Suprapubic skin (tissue), 4 donors: ENCODE measurements at regions not wholly inside any gene's neighbourhood (a gene's known extent, or its start where the extent isn't known, plus 50 kb on each side); places are given as distances from the start of the nearest gene placed in this dataset.
A peak's percentile ranks its signal among the peaks of the same experiment; 100 is the strongest.

Source experiments
- DNase-seq, 2 donors: peaks; one replicate each; pipeline ENCODE4 v3.0.0-alpha.2; 2019; ENCODE audit warnings: low spot score in 2 of 2
- H3K27ac ChIP-seq: fragments of 200-600 bp; sonication (generic); one replicate; pipeline ENCODE4 v1.5.1; 2019
- H3K27me3 ChIP-seq: fragments of 200-600 bp; sonication (generic); one replicate; pipeline ENCODE4 v1.5.1; 2019
- H3K36me3 ChIP-seq: fragments of 200-600 bp; sonication (generic); one replicate; pipeline ENCODE4 v1.5.1; 2019
- H3K4me1 ChIP-seq: fragments of 200-600 bp; sonication (generic); one replicate; pipeline ENCODE4 v1.5.1; 2019
- H3K4me3 ChIP-seq: fragments of 200-600 bp; sonication (generic); one replicate; pipeline ENCODE4 v1.5.1; 2019; ENCODE audit warnings: mild to moderate bottlenecking
- H3K9me3 ChIP-seq: fragments of 200-600 bp; sonication (generic); one replicate; pipeline ENCODE4 v1.5.1; 2019
- EP300 ChIP-seq: sonication (generic); formaldehyde crosslinking; IDR thresholded peaks from one replicate; pipeline ENCODE4 v1.6.1; 2017; ENCODE audit warnings: antibody characterized with exemption
- POLR2A ChIP-seq, 2 donors: fragments of 450-650 bp; IDR thresholded peaks; one replicate each; pipeline ENCODE4 v1.6.1; 2017; ENCODE audit warnings: antibody characterized with exemption in 2 of 2, mild to moderate bottlenecking in 2 of 2, moderate library complexity in 2 of 2
- POLR2AphosphoS5 ChIP-seq, 3 donors: sonication (generic); formaldehyde crosslinking; IDR thresholded peaks; one replicate each; pipeline ENCODE4 v1.6.1; 2017; ENCODE audit warnings: antibody characterized with exemption in 3 of 3
- WGBS: methylation state at CpG from one replicate; pipeline ENCODE4 v1.1.5; 2018; 5-methylcytosine and 5-hydroxymethylcytosine counted together
- TF ChIP-seq, protein P1 (sequence below), 2 donors: fragments of 200-600 bp in 1 of 2; fragments of 450-650 bp in 1 of 2; sonication (generic) in 1 of 2; IDR thresholded peaks; one replicate each; pipeline ENCODE4 v1.5.1; 2016 to 2019; ENCODE audit warnings: antibody characterized with exemption in 2 of 2, mild to moderate bottlenecking in 1 of 2, moderate library complexity in 1 of 2

DNA sequence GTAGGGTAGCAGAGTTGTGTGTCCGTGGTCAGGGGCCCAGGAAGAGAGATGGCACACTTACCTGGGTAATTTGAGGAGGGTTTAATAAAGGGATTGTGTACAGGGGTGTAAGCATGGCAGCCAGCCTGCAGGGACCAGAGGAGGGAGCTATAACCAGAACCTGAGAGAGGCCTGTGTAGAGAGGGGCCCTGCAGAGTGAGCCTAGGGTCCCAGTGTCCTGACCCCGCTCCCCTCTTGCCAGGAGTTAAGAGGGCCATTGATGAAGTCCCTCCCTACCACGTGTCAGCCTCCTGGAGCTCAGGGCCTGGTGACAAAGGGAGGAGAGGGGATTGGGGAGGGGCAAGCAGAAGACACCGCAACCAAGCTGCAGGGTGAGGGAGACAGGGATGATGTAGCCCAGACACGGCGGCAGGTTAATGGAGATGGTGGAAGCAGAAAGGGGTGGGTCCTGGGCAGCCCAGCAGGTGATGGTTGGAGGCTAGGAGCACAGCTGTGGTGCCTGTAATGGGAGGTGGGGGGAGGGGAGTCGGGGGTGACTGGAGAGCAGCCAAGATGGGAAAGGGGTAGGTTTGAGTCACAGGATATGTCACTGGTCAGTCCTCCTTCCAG, 165.4 kb upstream of the TOPAZ1 start:
- WGBS, result 67% methylated on average over 7 of the region's 7 CpGs
- H3K4me1 ChIP-seq, result no peaks in the 10 kb centered on the region
- peaks cover 3% of the 10 kb centered on the region for H3K27me3 ChIP-seq
- H3K27ac ChIP-seq, result no peak overlapping the region
- no peaks in the 10 kb centered on the region for H3K36me3 ChIP-seq
- TF ChIP-seq, protein P1, sequence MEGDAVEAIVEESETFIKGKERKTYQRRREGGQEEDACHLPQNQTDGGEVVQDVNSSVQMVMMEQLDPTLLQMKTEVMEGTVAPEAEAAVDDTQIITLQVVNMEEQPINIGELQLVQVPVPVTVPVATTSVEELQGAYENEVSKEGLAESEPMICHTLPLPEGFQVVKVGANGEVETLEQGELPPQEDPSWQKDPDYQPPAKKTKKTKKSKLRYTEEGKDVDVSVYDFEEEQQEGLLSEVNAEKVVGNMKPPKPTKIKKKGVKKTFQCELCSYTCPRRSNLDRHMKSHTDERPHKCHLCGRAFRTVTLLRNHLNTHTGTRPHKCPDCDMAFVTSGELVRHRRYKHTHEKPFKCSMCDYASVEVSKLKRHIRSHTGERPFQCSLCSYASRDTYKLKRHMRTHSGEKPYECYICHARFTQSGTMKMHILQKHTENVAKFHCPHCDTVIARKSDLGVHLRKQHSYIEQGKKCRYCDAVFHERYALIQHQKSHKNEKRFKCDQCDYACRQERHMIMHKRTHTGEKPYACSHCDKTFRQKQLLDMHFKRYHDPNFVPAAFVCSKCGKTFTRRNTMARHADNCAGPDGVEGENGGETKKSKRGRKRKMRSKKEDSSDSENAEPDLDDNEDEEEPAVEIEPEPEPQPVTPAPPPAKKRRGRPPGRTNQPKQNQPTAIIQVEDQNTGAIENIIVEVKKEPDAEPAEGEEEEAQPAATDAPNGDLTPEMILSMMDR (IDR thresholded peaks at IDR 0.05), result no peak
- TF ChIP-seq POLR2A (IDR thresholded peaks at IDR 0.05) (no peak), POLR2AphosphoS5 (IDR thresholded peaks at IDR 0.05) (no peak), EP300 (no peak)
- H3K9me3 ChIP-seq, result no peaks in the 10 kb centered on the region
- H3K4me3 ChIP-seq, result no peak overlapping the region
- no peak for DNase-seq

DNA sequence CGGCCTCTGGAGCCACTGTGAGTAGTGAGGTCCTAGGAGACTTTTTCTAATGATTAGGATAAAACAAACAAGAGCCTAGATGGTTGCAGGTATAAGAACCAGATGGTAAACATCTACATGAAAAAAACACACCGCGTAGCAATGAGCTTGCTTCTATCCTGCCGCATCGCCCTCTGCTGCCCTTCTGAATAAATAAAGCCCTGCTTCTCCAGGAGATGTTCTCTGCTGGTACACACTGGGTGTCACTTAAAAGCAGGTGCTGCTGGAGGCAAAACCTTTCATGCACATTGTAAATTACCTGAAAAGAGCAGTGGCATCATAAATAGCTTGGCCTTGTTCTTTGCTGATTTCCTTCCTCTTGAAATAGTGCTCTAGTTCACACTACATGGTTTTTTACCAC, 164.4 kb upstream of the TOPAZ1 start:
- DNase-seq, result peak in 1 of 2 donors; percentile 26
- H3K36me3 ChIP-seq, result no peaks in the 10 kb centered on the region
- TF ChIP-seq EP300, result no peak
- no peak for TF ChIP-seq POLR2A (IDR thresholded peaks at IDR 0.05)
- TF ChIP-seq, protein P1 (IDR thresholded peaks at IDR 0.05), result no peak
- no peak for TF ChIP-seq POLR2AphosphoS5 (IDR thresholded peaks at IDR 0.05)
- H3K27ac ChIP-seq, result no peak overlapping the region
- 52% methylated on average over 5 of the region's 5 CpGs for WGBS
- H3K4me1 ChIP-seq, result no peaks in the 10 kb centered on the region
- H3K9me3 ChIP-seq, result no peaks in the 10 kb centered on the region
- no peak overlapping the region for H3K4me3 ChIP-seq
- peaks cover 3% of the 10 kb centered on the region for H3K27me3 ChIP-seq

DNA sequence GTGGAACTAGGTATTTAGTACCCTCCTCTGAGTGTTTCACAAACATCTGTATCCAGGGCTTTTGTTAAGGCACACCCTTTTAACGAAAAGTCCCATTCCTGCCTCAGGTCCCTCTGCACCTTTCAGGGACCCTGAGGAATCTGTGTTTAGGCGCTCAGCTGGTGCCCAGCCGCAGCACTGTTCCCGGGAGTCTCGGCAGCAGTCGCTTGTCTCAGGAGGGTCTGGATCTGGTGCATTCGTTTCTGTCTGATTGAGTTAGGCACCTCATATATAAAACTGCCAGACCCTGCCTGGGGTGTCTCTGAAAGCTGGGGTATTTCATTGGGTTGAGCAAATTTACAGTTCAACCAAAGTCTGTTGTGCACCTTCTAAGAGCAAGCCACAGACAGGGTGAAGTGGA, 162.8 kb upstream of the TOPAZ1 start:
- Histone ChIP-seq H3K27ac (no peak overlapping the region), H3K36me3 (no peaks in the 10 kb centered on the region), H3K27me3 (no peaks in the 10 kb centered on the region), H3K9me3 (no peaks in the 10 kb centered on the region), H3K4me3 (no peak overlapping the region), H3K4me1 (no peaks in the 10 kb centered on the region)
- no peak for TF ChIP-seq POLR2A (IDR thresholded peaks at IDR 0.05)
- TF ChIP-seq, protein P1 (IDR thresholded peaks at IDR 0.05), result no peak
- peak in 1 of 2 donors; percentile 32 for DNase-seq
- 95% methylated on average over 6 of the region's 7 CpGs for WGBS

DNA sequence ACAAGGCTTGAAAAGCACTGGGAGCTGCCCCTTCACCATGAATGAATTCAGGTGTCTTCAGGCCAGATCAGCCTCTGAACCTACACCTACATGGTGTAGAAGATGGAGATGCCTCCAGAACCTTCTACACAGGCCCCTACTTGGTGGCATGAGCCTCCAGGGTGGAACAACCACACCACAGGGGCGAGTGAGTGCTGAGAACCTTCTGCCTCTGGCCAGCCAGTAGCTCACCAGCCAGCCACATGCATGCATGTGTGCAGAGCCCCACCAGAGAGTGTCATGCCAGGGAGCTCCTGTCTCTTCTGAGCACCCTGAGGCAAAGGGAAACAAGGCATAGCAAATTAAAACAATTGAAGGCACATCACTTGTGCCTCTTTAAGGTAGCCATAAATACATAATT, 161.8 kb upstream of the TOPAZ1 start:
- Histone ChIP-seq H3K27ac (no peak overlapping the region), H3K4me1 (no peaks in the 10 kb centered on the region), H3K27me3 (no peaks in the 10 kb centered on the region), H3K4me3 (no peak overlapping the region), H3K36me3 (no peaks in the 10 kb centered on the region), H3K9me3 (no peaks in the 10 kb centered on the region)
- peak in 1 of 2 donors; percentile 26 for DNase-seq
- TF ChIP-seq, protein P1 (IDR thresholded peaks at IDR 0.05), result no peak
- TF ChIP-seq POLR2AphosphoS5 (IDR thresholded peaks at IDR 0.05), result no peak
- TF ChIP-seq EP300, result no peak
- no peak for TF ChIP-seq POLR2A (IDR thresholded peaks at IDR 0.05)
- 80% methylated on average over 1 of the region's 1 CpG for WGBS

DNA sequence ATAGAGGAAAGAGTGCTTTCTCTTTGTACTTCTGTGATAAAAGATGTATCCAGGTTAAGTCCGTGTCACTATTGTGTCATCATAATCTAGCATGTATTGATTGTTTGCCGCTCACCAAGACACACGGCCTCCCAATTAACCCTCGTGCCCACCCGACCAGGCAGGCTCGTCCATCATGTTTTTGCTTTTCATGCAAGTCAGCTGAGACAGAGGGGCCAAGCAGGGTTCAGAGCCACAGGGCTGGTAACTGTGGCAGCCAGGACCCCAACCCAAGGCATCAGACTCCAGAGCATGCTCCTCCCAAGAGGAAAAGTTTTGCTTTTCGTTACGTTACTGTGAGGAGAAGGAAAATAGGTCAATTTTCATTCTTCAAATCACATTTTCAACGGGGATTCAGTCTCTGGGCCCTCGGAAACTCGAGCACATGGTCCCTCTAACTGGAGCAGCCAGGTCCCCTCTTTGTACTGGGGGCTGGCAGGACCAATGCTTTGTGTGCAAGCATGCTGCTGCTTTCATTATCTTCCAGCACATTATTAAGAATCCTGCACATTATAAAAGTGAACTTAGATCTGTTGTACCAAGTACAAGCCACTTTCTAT, 161.1 kb upstream of the TOPAZ1 start:
- H3K9me3 ChIP-seq, result no peaks in the 10 kb centered on the region
- no peak overlapping the region for H3K27ac ChIP-seq
- no peak overlapping the region for H3K4me3 ChIP-seq
- peak in 1 of 2 donors; percentile 40 for DNase-seq
- H3K27me3 ChIP-seq, result no peaks in the 10 kb centered on the region
- H3K4me1 ChIP-seq, result no peaks in the 10 kb centered on the region
- H3K36me3 ChIP-seq, result no peaks in the 10 kb centered on the region
- WGBS, result 70% methylated on average over 11 of the region's 11 CpGs
- TF ChIP-seq, protein P1 (IDR thresholded peaks at IDR 0.05), result no peak
- TF ChIP-seq POLR2A (IDR thresholded peaks at IDR 0.05) (no peak), POLR2AphosphoS5 (IDR thresholded peaks at IDR 0.05) (no peak), EP300 (no peak)
